ENCODE measurements at regions not wholly inside any gene's neighbourhood (a gene's known extent, or its start where the extent isn't known, plus 50 kb on each side); places are given as distances from the start of the nearest gene placed in this dataset.
A peak's percentile ranks its signal among the peaks of the same experiment; 100 is the strongest.

GRCh38 chr14:65916055-65916454 lies 503.5 kb downstream of the FUT8 start:
- H3K36me3 ChIP-seq (ENCODE audit: control insufficient read depth, insufficient read depth, low read length) = no peaks in the 10 kb centered on the region
- no peak overlapping the region for H3K4me3 ChIP-seq (ENCODE audit: low read depth, low read length)
- no peaks in the 10 kb centered on the region for H3K9me3 ChIP-seq (ENCODE audit: control insufficient read depth in 2 of 2, low read length in 2 of 2)
- DNase-seq (no peak), ATAC-seq (ENCODE audit: low read depth in 2 of 2) (no peak)
- peaks cover 10% of the 10 kb centered on the region for H3K36me3 Mint-ChIP-seq
- no peak overlapping the region for H3K27ac Mint-ChIP-seq
- H3K27me3 Mint-ChIP-seq = peaks cover 4% of the 10 kb centered on the region
- H3K27ac ChIP-seq (ENCODE audit: insufficient read depth, low read length, poor library complexity, severe bottlenecking) = no peak overlapping the region
- H3K4me1 ChIP-seq (ENCODE audit: control insufficient read depth, insufficient read depth, low read length, poor library complexity, severe bottlenecking) = peaks cover 11% of the 10 kb centered on the region
- no peaks in the 10 kb centered on the region for H3K27me3 ChIP-seq (ENCODE audit: control insufficient read depth, insufficient read depth, low read length)
- no peak overlapping the region for H3K4me3 Mint-ChIP-seq
- peaks cover 0 to 2% (median 0%) of the 10 kb centered on the region in 7 donors for H3K9me3 Mint-ChIP-seq
- peaks cover 8 to 48% (median 32%) of the 10 kb centered on the region in 4 donors for H3K4me1 Mint-ChIP-seq

GRCh38 chr14:65920996-65921395 lies 508.5 kb downstream of the FUT8 start:
- Mint-ChIP-seq H3K9me3 (peaks cover 0 to 2% (median 0%) of the 10 kb centered on the region in 7 donors), H3K27me3 (no peaks in the 10 kb centered on the region), H3K27ac (no peak overlapping the region), H3K4me1 (peaks cover 3 to 33% (median 13%) of the 10 kb centered on the region in 4 donors), H3K4me3 (no peak overlapping the region), H3K36me3 (peaks cover 10% of the 10 kb centered on the region)
- no peaks in the 10 kb centered on the region for H3K27me3 ChIP-seq (ENCODE audit: control insufficient read depth, insufficient read depth, low read length)
- no peaks in the 10 kb centered on the region for H3K9me3 ChIP-seq (ENCODE audit: control insufficient read depth in 2 of 2, low read length in 2 of 2)
- no peak for DNase-seq
- ATAC-seq (ENCODE audit: low read depth in 2 of 2) = no peak
- no peaks in the 10 kb centered on the region for H3K36me3 ChIP-seq (ENCODE audit: control insufficient read depth, insufficient read depth, low read length)
- no peak overlapping the region for H3K4me3 ChIP-seq (ENCODE audit: low read depth, low read length)
- no peak overlapping the region for H3K27ac ChIP-seq (ENCODE audit: insufficient read depth, low read length, poor library complexity, severe bottlenecking)
- H3K4me1 ChIP-seq (ENCODE audit: control insufficient read depth, insufficient read depth, low read length, poor library complexity, severe bottlenecking) = peaks cover 6% of the 10 kb centered on the region

DNA sequence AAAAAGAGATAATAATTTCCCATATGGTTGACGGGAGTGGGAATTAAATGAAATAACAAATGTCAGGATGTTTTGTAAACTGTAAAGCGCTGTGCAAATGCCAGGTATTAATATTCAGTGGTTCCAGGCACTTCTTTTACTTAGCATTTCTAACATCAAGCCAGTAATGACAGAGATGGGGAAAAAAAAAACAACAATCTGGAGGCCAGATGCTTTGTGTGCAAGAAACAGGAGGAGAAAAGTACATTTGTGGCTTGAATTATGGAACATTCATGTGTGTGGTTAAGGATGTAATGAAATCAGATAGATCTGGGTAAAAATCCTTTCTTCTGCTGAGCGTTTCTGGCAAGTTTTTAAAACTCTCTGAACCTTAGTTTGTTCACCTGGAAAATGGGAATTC lies 509.6 kb downstream of the FUT8 start:
- DNase-seq = no peak
- H3K4me3 Mint-ChIP-seq = no peak overlapping the region

GRCh38 chr14:65926504-65926903 lies 514.0 kb downstream of the FUT8 start:
- Histone ChIP-seq H3K27ac (ENCODE audit: insufficient read depth, low read length, poor library complexity, severe bottlenecking) (peak overlapping the region; percentile 73), H3K4me3 (ENCODE audit: low read depth, low read length) (no peak overlapping the region), H3K36me3 (ENCODE audit: control insufficient read depth, insufficient read depth, low read length) (no peaks in the 10 kb centered on the region), H3K4me1 (ENCODE audit: control insufficient read depth, insufficient read depth, low read length, poor library complexity, severe bottlenecking) (peaks cover 45% of the 10 kb centered on the region), H3K27me3 (ENCODE audit: control insufficient read depth, insufficient read depth, low read length) (no peaks in the 10 kb centered on the region), H3K9me3 (ENCODE audit: control insufficient read depth in 2 of 2, low read length in 2 of 2) (no peaks in the 10 kb centered on the region)
- DNase-seq (no peak), ATAC-seq (ENCODE audit: low read depth in 2 of 2) (no peak)
- no peaks in the 10 kb centered on the region for H3K27me3 Mint-ChIP-seq
- no peaks in the 10 kb centered on the region for H3K9me3 Mint-ChIP-seq
- no peak overlapping the region for H3K4me3 Mint-ChIP-seq
- H3K36me3 Mint-ChIP-seq = peaks cover 11% of the 10 kb centered on the region
- H3K27ac Mint-ChIP-seq = peak overlapping the region; percentile 93 to 99 (median 93)
- H3K4me1 Mint-ChIP-seq = peaks cover 22 to 64% (median 40%) of the 10 kb centered on the region in 4 donors

More for the DNA sequence above, 509.6 kb downstream of the FUT8 start:
- peaks cover 17% of the 10 kb centered on the region for H3K4me1 ChIP-seq (ENCODE audit: control insufficient read depth, insufficient read depth, low read length, poor library complexity, severe bottlenecking)
- Mint-ChIP-seq H3K9me3 (no peaks in the 10 kb centered on the region), H3K27ac (peak overlapping the region; percentile 23 to 67 (median 60)), H3K36me3 (peaks cover 6% of the 10 kb centered on the region), H3K4me1 (peaks cover 6 to 39% (median 18%) of the 10 kb centered on the region in 4 donors), H3K27me3 (no peaks in the 10 kb centered on the region)
- H3K27ac ChIP-seq (ENCODE audit: insufficient read depth, low read length, poor library complexity, severe bottlenecking) = no peak overlapping the region
- no peaks in the 10 kb centered on the region for H3K36me3 ChIP-seq (ENCODE audit: control insufficient read depth, insufficient read depth, low read length)
- no peak overlapping the region for H3K4me3 ChIP-seq (ENCODE audit: low read depth, low read length)
- H3K27me3 ChIP-seq (ENCODE audit: control insufficient read depth, insufficient read depth, low read length) = no peaks in the 10 kb centered on the region
- H3K9me3 ChIP-seq (ENCODE audit: control insufficient read depth in 2 of 2, low read length in 2 of 2) = no peaks in the 10 kb centered on the region
- no peak for ATAC-seq (ENCODE audit: low read depth in 2 of 2)

DNA sequence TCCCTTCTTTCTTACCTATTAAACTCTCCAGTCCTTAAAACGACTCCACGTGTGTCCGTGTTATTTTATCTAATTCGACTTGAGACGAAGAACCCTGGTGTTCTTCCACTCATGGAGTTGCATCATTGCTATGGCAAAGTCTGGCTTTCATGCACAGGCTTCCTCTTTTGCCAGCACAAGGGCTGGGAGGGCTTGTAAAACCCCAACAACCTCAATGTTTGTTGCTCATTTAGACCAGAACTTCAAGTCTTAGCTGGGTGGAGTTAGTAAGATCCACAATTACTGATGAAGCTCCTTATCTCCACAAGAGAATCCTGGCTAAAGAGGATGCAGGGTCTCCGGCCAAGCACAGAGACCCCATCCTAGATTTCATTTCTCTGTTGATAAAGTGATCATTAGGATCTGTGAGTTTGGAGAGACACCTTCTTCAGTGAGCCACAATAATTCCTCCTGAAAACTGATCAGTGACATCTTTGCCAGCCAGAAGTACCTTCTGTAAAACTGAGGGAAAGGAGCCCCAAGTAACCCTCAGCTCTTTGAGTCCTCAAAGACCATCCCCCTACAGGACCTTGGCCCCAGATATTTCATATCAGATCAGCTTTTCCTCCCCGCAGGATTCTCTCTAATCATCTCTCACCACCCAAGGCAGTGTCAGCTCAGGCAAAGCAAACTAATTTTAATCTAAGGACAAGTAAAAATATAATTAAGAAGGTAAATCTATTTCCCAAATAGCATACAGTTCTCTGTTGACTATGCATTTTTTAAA lies 514.6 kb downstream of the FUT8 start:
- H3K36me3 ChIP-seq (ENCODE audit: control insufficient read depth, insufficient read depth, low read length) = no peaks in the 10 kb centered on the region
- H3K9me3 Mint-ChIP-seq = peaks cover 0 to 2% (median 0%) of the 10 kb centered on the region in 7 donors
- H3K4me1 Mint-ChIP-seq = peaks cover 28 to 70% (median 43%) of the 10 kb centered on the region in 4 donors
- H3K36me3 Mint-ChIP-seq = peaks cover 11% of the 10 kb centered on the region
- no peaks in the 10 kb centered on the region for H3K27me3 ChIP-seq (ENCODE audit: control insufficient read depth, insufficient read depth, low read length)
- H3K27ac Mint-ChIP-seq = peak overlapping the region; percentile 93 to 99 (median 93)
- H3K4me3 ChIP-seq (ENCODE audit: low read depth, low read length) = peak overlapping the region; percentile 61
- peak overlapping the region; percentile 16 to 78 (median 64) for H3K4me3 Mint-ChIP-seq
- ATAC-seq (ENCODE audit: low read depth in 2 of 2) = no peak
- DNase-seq = peak in 1 of 3 donors; percentile 56
- H3K9me3 ChIP-seq (ENCODE audit: control insufficient read depth in 2 of 2, low read length in 2 of 2) = no peaks in the 10 kb centered on the region
- H3K27ac ChIP-seq (ENCODE audit: insufficient read depth, low read length, poor library complexity, severe bottlenecking) = peak overlapping the region; percentile 73
- no peaks in the 10 kb centered on the region for H3K27me3 Mint-ChIP-seq
- peaks cover 45% of the 10 kb centered on the region for H3K4me1 ChIP-seq (ENCODE audit: control insufficient read depth, insufficient read depth, low read length, poor library complexity, severe bottlenecking)

DNA sequence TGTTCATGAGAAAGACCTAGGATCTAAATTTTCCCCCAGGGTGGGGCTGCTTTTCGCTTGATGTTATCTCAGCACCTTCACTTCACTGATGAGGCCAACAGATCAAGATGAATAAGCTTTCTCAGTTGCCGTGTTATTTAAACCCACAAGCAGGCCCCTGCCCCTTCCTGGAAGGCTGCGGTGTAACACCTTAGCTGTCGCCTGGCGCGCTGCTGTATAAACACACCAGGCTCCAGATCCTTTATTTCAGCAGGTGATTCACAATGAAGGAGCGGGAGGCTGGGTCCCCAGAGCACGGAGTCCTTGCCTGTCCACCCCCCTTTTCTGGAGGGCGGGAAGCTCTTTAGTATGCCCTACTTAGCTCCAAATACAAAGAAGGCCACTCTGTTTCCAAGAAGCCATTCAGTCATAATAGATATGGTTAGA lies 515.4 kb downstream of the FUT8 start:
- ATAC-seq (ENCODE audit: low read depth in 2 of 2) = peak; percentile 94 to 97
- H3K27ac ChIP-seq (ENCODE audit: insufficient read depth, low read length, poor library complexity, severe bottlenecking) = peak overlapping the region; percentile 73
- Mint-ChIP-seq H3K4me1 (peaks cover 32 to 73% (median 47%) of the 10 kb centered on the region in 4 donors), H3K27ac (peak overlapping the region; percentile 93 to 99 (median 93)), H3K36me3 (peaks cover 11% of the 10 kb centered on the region), H3K4me3 (peak overlapping the region; percentile 60 to 84 (median 74)), H3K9me3 (peaks cover 0 to 2% (median 0%) of the 10 kb centered on the region in 7 donors), H3K27me3 (no peaks in the 10 kb centered on the region)
- H3K27me3 ChIP-seq (ENCODE audit: control insufficient read depth, insufficient read depth, low read length) = no peaks in the 10 kb centered on the region
- H3K9me3 ChIP-seq (ENCODE audit: control insufficient read depth in 2 of 2, low read length in 2 of 2) = no peaks in the 10 kb centered on the region
- peaks cover 50% of the 10 kb centered on the region for H3K4me1 ChIP-seq (ENCODE audit: control insufficient read depth, insufficient read depth, low read length, poor library complexity, severe bottlenecking)
- no peaks in the 10 kb centered on the region for H3K36me3 ChIP-seq (ENCODE audit: control insufficient read depth, insufficient read depth, low read length)
- peak overlapping the region; percentile 61 for H3K4me3 ChIP-seq (ENCODE audit: low read depth, low read length)
- peak; percentile 6 to 96 (median 62) for DNase-seq

DNA sequence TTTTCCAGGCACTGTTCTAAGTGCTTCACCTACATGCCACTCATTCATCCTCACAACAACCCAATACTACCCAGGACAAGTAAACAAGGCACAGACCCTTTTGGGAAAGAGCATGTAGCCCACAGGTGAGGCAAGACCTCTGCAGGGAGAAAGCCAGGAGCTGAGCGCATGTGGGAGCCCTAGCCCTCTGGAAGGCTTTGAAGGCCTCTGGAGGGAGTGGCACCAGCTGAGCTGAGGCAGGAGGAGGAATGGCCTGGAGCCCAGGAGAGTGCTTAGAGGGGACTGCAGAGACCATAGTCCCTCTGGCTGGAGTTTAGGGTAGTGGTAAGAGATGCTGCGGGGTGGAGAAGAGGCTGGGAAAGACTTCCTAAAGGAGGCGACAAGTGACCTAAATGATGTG lies 516.5 kb downstream of the FUT8 start:
- peaks cover 11% of the 10 kb centered on the region for H3K36me3 Mint-ChIP-seq
- peaks cover 36 to 76% (median 51%) of the 10 kb centered on the region in 4 donors for H3K4me1 Mint-ChIP-seq
- ATAC-seq (ENCODE audit: low read depth in 2 of 2) (no peak), DNase-seq (no peak)
- Histone ChIP-seq H3K27ac (ENCODE audit: insufficient read depth, low read length, poor library complexity, severe bottlenecking) (peak overlapping the region; percentile 73), H3K4me3 (ENCODE audit: low read depth, low read length) (no peak overlapping the region), H3K4me1 (ENCODE audit: control insufficient read depth, insufficient read depth, low read length, poor library complexity, severe bottlenecking) (peaks cover 50% of the 10 kb centered on the region), H3K36me3 (ENCODE audit: control insufficient read depth, insufficient read depth, low read length) (no peaks in the 10 kb centered on the region), H3K27me3 (ENCODE audit: control insufficient read depth, insufficient read depth, low read length) (no peaks in the 10 kb centered on the region), H3K9me3 (ENCODE audit: control insufficient read depth in 2 of 2, low read length in 2 of 2) (no peaks in the 10 kb centered on the region)
- peak overlapping the region in 2 of 4 donors; percentile 60 to 69 for H3K4me3 Mint-ChIP-seq
- no peaks in the 10 kb centered on the region for H3K27me3 Mint-ChIP-seq
- peak overlapping the region; percentile 93 to 99 (median 93) for H3K27ac Mint-ChIP-seq
- peaks cover 0 to 2% (median 0%) of the 10 kb centered on the region in 7 donors for H3K9me3 Mint-ChIP-seq

Data from CD4-positive, CD25-positive, alpha-beta regulatory T cell (primary cell).